ENCODE measurements at regions not wholly inside any gene's neighbourhood (a gene's known extent, or its start where the extent isn't known, plus 50 kb on each side); places are given as distances from the start of the nearest gene placed in this dataset.

DNA sequence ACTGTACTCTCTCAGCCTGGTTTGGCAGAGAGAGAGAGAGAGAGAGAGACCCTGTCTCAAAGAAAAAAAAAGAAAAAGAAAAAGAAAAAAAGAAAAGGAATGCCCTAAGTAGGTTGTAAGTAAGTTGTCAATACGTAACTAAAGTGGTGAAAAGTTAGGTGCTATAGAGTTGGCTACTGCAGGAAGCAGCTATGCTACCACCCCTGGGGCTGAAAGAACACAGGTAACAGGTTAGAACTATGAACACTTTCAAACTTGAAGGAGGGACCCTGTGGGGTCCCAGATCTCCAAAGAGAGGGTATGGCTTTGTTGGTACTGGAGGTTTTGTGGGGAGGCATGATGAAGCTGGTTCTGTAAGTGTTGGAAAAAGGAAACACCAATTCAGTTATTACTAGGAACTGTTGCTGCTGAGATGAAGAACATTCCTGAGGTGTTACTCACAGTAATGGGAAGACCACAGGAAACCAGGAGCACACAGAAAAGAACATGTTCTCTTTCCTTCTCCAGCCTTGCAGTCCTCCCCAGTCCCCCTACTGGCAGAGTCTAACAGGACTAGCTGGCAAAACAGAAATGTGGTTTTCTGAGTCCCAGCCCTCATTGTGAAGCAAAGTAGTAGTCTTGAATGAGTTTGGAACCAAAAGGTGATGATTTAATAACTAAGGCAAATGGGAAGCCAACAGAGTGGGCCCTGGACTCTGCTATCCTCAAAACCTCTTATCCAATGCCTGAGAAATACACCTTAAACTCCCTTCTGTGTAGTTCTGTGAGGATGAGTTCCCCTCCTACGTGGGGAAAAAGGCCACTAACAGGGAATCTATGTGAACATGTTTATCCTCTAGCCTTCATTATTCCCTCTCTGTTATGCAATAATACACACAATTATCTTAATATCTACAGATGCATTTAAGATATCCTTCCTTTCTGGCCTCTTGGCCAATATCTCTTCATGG lies 427.0 kb upstream of the DDI1 start:
- no peak for TF ChIP-seq REST (IDR thresholded peaks at IDR 0.05; ENCODE audit: borderline replicate concordance)
- TF ChIP-seq, protein P1, sequence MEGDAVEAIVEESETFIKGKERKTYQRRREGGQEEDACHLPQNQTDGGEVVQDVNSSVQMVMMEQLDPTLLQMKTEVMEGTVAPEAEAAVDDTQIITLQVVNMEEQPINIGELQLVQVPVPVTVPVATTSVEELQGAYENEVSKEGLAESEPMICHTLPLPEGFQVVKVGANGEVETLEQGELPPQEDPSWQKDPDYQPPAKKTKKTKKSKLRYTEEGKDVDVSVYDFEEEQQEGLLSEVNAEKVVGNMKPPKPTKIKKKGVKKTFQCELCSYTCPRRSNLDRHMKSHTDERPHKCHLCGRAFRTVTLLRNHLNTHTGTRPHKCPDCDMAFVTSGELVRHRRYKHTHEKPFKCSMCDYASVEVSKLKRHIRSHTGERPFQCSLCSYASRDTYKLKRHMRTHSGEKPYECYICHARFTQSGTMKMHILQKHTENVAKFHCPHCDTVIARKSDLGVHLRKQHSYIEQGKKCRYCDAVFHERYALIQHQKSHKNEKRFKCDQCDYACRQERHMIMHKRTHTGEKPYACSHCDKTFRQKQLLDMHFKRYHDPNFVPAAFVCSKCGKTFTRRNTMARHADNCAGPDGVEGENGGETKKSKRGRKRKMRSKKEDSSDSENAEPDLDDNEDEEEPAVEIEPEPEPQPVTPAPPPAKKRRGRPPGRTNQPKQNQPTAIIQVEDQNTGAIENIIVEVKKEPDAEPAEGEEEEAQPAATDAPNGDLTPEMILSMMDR (IDR thresholded peaks at IDR 0.05; ENCODE audit: poor library complexity, severe bottlenecking): no peak
- TF ChIP-seq MXI1 (conservative IDR thresholded peaks at IDR 0.05; ENCODE audit: poor library complexity, severe bottlenecking): no peak
- no peak for TF ChIP-seq POLR2AphosphoS5 (IDR thresholded peaks at IDR 0.05)
- no peak for TF ChIP-seq EZH2 (IDR thresholded peaks at IDR 0.05; ENCODE audit: borderline replicate concordance, insufficient read depth, low read length, poor library complexity, severe bottlenecking)
